NCI-H524 (cell line): ENCODE measurements at regions not wholly inside any gene's neighbourhood (a gene's known extent, or its start where the extent isn't known, plus 50 kb on each side); places are given as distances from the start of the nearest gene placed in this dataset.

ENCODE experiments used
- DNase-seq, 2 experiments: peaks; one replicate each; lab custom pipeline; 2025; lab: John Stamatoyannopoulos, UW

- DNase-seq, result no peak
Observed at GRCh38 chr21:17979763-17980162, 160.6 kb upstream of the C21orf91 start.

GRCh38 chr21:17978895-17979294 lies 159.7 kb upstream of the C21orf91 start:
- no peak for DNase-seq

GRCh38 chr21:17976691-17977090 lies 157.5 kb upstream of the C21orf91 start:
- DNase-seq, result no peak

GRCh38 chr21:17976139-17976538 lies 157.0 kb upstream of the C21orf91 start:
- no peak for DNase-seq

- DNase-seq, result no peak
Observed at GRCh38 chr21:17967319-17967718, 148.2 kb upstream of the C21orf91 start.

GRCh38 chr21:17964716-17965115 lies 145.6 kb upstream of the C21orf91 start:
- no peak for DNase-seq

- no peak for DNase-seq
Observed at GRCh38 chr21:17964199-17964598, 145.0 kb upstream of the C21orf91 start.

- DNase-seq, result no peak
Observed at GRCh38 chr21:17950591-17950990, 131.4 kb upstream of the C21orf91 start.

- no peak for DNase-seq
Observed at GRCh38 chr21:17949421-17949820, 130.3 kb upstream of the C21orf91 start.

- DNase-seq, result no peak
Observed at GRCh38 chr21:17947531-17947930, 128.4 kb upstream of the C21orf91 start.

- DNase-seq, result no peak
Observed at GRCh38 chr21:17931080-17931479, 111.9 kb upstream of the C21orf91 start.

- no peak for DNase-seq
Observed at GRCh38 chr21:17930093-17930492, 110.9 kb upstream of the C21orf91 start.

- DNase-seq, result no peak
Observed at GRCh38 chr21:17929510-17929909, 110.4 kb upstream of the C21orf91 start.

GRCh38 chr21:17925899-17926298 lies 106.7 kb upstream of the C21orf91 start:
- DNase-seq, result peak; percentile 44 to 73

- DNase-seq, result peak; percentile 66 to 81
Observed at GRCh38 chr21:17925000-17925610, 105.9 kb upstream of the C21orf91 start.

GRCh38 chr21:17921579-17922530 lies 102.7 kb upstream of the C21orf91 start:
- peak; percentile 32 to 71 for DNase-seq

- peak; percentile 90 to 95 for DNase-seq
Observed at GRCh38 chr21:17915976-17916375, 96.8 kb upstream of the C21orf91 start.

- DNase-seq, result no peak
Observed at GRCh38 chr21:17911628-17912027, 92.5 kb upstream of the C21orf91 start.

GRCh38 chr21:17903929-17904639 lies 84.9 kb upstream of the C21orf91 start:
- no peak for DNase-seq

- DNase-seq, result peak in 1 of 2 experiments; percentile 64
Observed at GRCh38 chr21:17903029-17903806, 84.1 kb upstream of the C21orf91 start.

- DNase-seq, result no peak
Observed at GRCh38 chr21:17901458-17902079, 82.4 kb upstream of the C21orf91 start.
